SK-N-SH (cell line): ENCODE measurements at regions not wholly inside any gene's neighbourhood (a gene's known extent, or its start where the extent isn't known, plus 50 kb on each side); places are given as distances from the start of the nearest gene placed in this dataset.
A peak's percentile ranks its signal among the peaks of the same experiment; 100 is the strongest.

Experiments used
- CTCF ChIA-PET: fragments of 300-600, 350-600 bp; formaldehyde crosslinking; extraction: SDS; loops from one replicate; lab custom pipeline; 2021; lab: Yijun Ruan, JAX
- POLR2A ChIA-PET: fragments of 350-600 bp; sonication (Branson Sonifier 250); formaldehyde crosslinking; extraction: SDS; loops from one replicate; lab custom pipeline; 2020; ENCODE audit warnings: antibody characterized with exemption, inconsistent platforms; lab: Yijun Ruan, JAX
- DNase-seq: peaks from one replicate; pipeline ENCODE4 v3.0.0; 2012
- H2AFZ ChIP-seq: fragments of 200-600 bp; sonication (generic); 2 replicates; pipeline ENCODE4 v1.8.1; 2016; ENCODE audit warnings: antibody characterized with exemption, mild to moderate bottlenecking, low read depth
- H3F3A ChIP-seq: fragments of 200-600 bp; sonication (generic); replicated peaks from 2 replicates; pipeline ENCODE3; 2016; ENCODE audit warnings: antibody characterized with exemption, mild to moderate bottlenecking; ENCODE audit not compliant: insufficient read depth
- H3K27ac ChIP-seq, 2 experiments: fragments of 200-500 bp in 1 of 2; fragments of 200-600 bp in 1 of 2; sonication (Bioruptor generic) in 1 of 2; sonication (generic), shearing (Covaris generic) in 1 of 2; 2 replicates each; pipeline versions ENCODE4 v1.5.1 to v1.6.1; 2014 to 2016; ENCODE audit warnings: low read depth in 2 of 2, inconsistent platforms in 1 of 2, low read length in 1 of 2, mild to moderate bottlenecking in 1 of 2, mixed read lengths in 1 of 2
- H3K27me3 ChIP-seq: fragments of 200-600 bp; sonication (generic), shearing (Covaris generic); 2 replicates; pipeline ENCODE4 v1.6.1; 2016; ENCODE audit warnings: mixed run types; ENCODE audit not compliant: insufficient read depth
- H3K36me3 ChIP-seq, 2 experiments: fragments of 200-500 bp in 1 of 2; fragments of 200-600 bp in 1 of 2; sonication (Bioruptor generic) in 1 of 2; sonication (generic) in 1 of 2; replicated peaks in 1 of 2; 2 replicates each; pipeline versions ENCODE3 to v1.5.1; 2014 to 2016; ENCODE audit warnings: low read length in 1 of 2, mild to moderate bottlenecking in 1 of 2; ENCODE audit not compliant: insufficient read depth in 2 of 2, control insufficient read depth in 1 of 2
- H3K4me1 ChIP-seq, 2 experiments: fragments of 200-500 bp in 1 of 2; fragments of 200-600 bp in 1 of 2; sonication (Bioruptor generic) in 1 of 2; sonication (generic), shearing (Covaris generic) in 1 of 2; 2 replicates each; pipeline versions ENCODE4 v1.5.1 to v1.6.1; 2014 to 2016; ENCODE audit warnings: low read depth in 1 of 2, low read length in 1 of 2, mixed run types in 1 of 2; ENCODE audit not compliant: insufficient read depth in 2 of 2, control insufficient read depth in 1 of 2
- H3K4me2 ChIP-seq: fragments of 200-600 bp; sonication (generic), shearing (Covaris generic); 2 replicates; pipeline ENCODE4 v1.6.1; 2017; ENCODE audit warnings: mixed run types
- H3K4me3 ChIP-seq, 2 experiments: fragments of 200-500 bp in 1 of 2; fragments of 200-600 bp in 1 of 2; sonication (Bioruptor generic) in 1 of 2; sonication (generic), shearing (Covaris generic) in 1 of 2; 2 replicates each; pipeline versions ENCODE4 v1.5.1 to v1.8.1; 2014 to 2016; ENCODE audit warnings: low read depth in 2 of 2, inconsistent platforms in 1 of 2, low read length in 1 of 2, mild to moderate bottlenecking in 1 of 2, mixed read lengths in 1 of 2, moderate library complexity in 1 of 2
- H3K79me2 ChIP-seq: fragments of 200-600 bp; sonication (generic); 2 replicates; pipeline ENCODE4 v1.8.1; 2017; ENCODE audit warnings: mild to moderate bottlenecking; ENCODE audit not compliant: insufficient read depth
- H3K9ac ChIP-seq: fragments of 200-600 bp; sonication (generic); 2 replicates; pipeline ENCODE4 v1.6.1; 2017; ENCODE audit warnings: mixed run types
- H3K9me2 ChIP-seq: fragments of 200-600 bp; sonication (generic); 2 replicates; pipeline ENCODE4 v1.6.1; 2017; ENCODE audit warnings: mixed run types
- H3K9me3 ChIP-seq: fragments of 200-600 bp; sonication (generic); 2 replicates; pipeline ENCODE4 v1.6.1; 2017; ENCODE audit warnings: mixed run types, mild to moderate bottlenecking, moderate library complexity
- H4K20me1 ChIP-seq: fragments of 200-600 bp; sonication (generic); 2 replicates; pipeline ENCODE4 v1.6.1; 2017; ENCODE audit warnings: mild to moderate bottlenecking, mixed run types; ENCODE audit not compliant: insufficient read depth
- CTCF ChIP-seq: fragments of 200-600 bp; sonication (generic); IDR thresholded peaks from 2 replicates; pipeline ENCODE4 v1.6.1; 2017; ENCODE audit warnings: antibody characterized with exemption, mild to moderate bottlenecking, moderate library complexity
- EP300 ChIP-seq, 2 experiments: IDR thresholded peaks; 2 replicates each; pipeline versions ENCODE4 v1.4.0 to v1.6.1; 2012; ENCODE audit warnings: borderline replicate concordance in 1 of 2, low read depth in 1 of 2, low read length in 1 of 2
- FOSL2 ChIP-seq: IDR thresholded peaks from 2 replicates; pipeline ENCODE4 v1.4.0; 2012; ENCODE audit warnings: low read depth, mild to moderate bottlenecking, moderate library complexity, borderline replicate concordance
- GATA2 ChIP-seq: sonication (generic); formaldehyde crosslinking; IDR thresholded peaks from 2 replicates; pipeline ENCODE4 v1.5.0; 2020; ENCODE audit warnings: mild to moderate bottlenecking, missing genetic modification reagents
- NFIC ChIP-seq: IDR thresholded peaks from 2 replicates; pipeline ENCODE4 v1.4.0; 2012; ENCODE audit warnings: borderline replicate concordance
- RCOR1 ChIP-seq: fragments of 150-350 bp; IDR thresholded peaks from 2 replicates; pipeline ENCODE4 v1.6.1; 2017; ENCODE audit warnings: antibody characterized with exemption, low read length
- REST ChIP-seq: IDR thresholded peaks from 2 replicates; pipeline ENCODE4 v1.6.1; 2012; ENCODE audit warnings: mild to moderate bottlenecking, low read depth, low read length, moderate library complexity
- SIN3A ChIP-seq: IDR thresholded peaks from 2 replicates; pipeline ENCODE4 v1.6.1; 2012; ENCODE audit warnings: low read depth, mild to moderate bottlenecking, low read length, moderate library complexity, borderline replicate concordance
- SMC3 ChIP-seq: IDR thresholded peaks from 2 replicates; pipeline ENCODE4 v1.6.1; 2012; ENCODE audit warnings: low read depth, low read length, improper control_type of control experiment
- TEAD4 ChIP-seq: IDR thresholded peaks from 2 replicates; pipeline ENCODE4 v1.4.0; 2012; ENCODE audit warnings: mild to moderate bottlenecking, borderline replicate concordance; ENCODE audit not compliant: insufficient read depth
- WGBS: methylation state at CpG from one replicate; pipeline ENCODE4 v1.1.6; 2017; ENCODE audit warnings: low lambda C conversion rate; 5-methylcytosine and 5-hydroxymethylcytosine counted together
- TF ChIP-seq, protein P1 (sequence below): IDR thresholded peaks from 2 replicates; pipeline ENCODE4 v1.4.0; 2012; ENCODE audit warnings: low read depth
- TF ChIP-seq, protein P2 (sequence below): fragments of 150-350 bp; IDR thresholded peaks from 2 replicates; pipeline ENCODE4 v1.6.1; 2016; ENCODE audit warnings: mild to moderate bottlenecking, low read depth, low read length

GRCh38 chr2:81658227-81658626 lies 1353.7 kb upstream of the LRRTM1 start:
- no peak for DNase-seq
- H3K27ac ChIP-seq, result no peak overlapping the region
- no peak overlapping the region for H2AFZ ChIP-seq
- H3K9me2 ChIP-seq, result no peaks in the 10 kb centered on the region
- no peaks in the 10 kb centered on the region for H3K4me1 ChIP-seq
- H3K27me3 ChIP-seq, result no peaks in the 10 kb centered on the region
- no peak overlapping the region for H3K4me3 ChIP-seq
- H3F3A ChIP-seq, result peaks cover 3% of the 10 kb centered on the region
- no peaks in the 10 kb centered on the region for H4K20me1 ChIP-seq
- ChIA-PET CTCF (no interaction called here), POLR2A (no interaction called here)
- no peaks in the 10 kb centered on the region for H3K36me3 ChIP-seq
- H3K9ac ChIP-seq, result no peak overlapping the region
- H3K4me2 ChIP-seq, result no peak overlapping the region
- H3K9me3 ChIP-seq, result no peaks in the 10 kb centered on the region
- 19% methylated on average over 4 of the region's 4 CpGs for WGBS
- no peaks in the 10 kb centered on the region for H3K79me2 ChIP-seq
- TF ChIP-seq EP300 (IDR thresholded peaks at IDR 0.05; ENCODE audit: borderline replicate concordance in 1 of 2, low read depth in 1 of 2, low read length in 1 of 2) (no peak), GATA2 (CRISPR knock-in tag) (no peak), TEAD4 (no peak), FOSL2 (no peak), SIN3A (no peak), SMC3 (no peak), RCOR1 (no peak), NFIC (no peak)
- TF ChIP-seq, protein P1, sequence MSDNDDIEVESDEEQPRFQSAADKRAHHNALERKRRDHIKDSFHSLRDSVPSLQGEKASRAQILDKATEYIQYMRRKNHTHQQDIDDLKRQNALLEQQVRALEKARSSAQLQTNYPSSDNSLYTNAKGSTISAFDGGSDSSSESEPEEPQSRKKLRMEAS, result no peak
- TF ChIP-seq, protein P2, sequence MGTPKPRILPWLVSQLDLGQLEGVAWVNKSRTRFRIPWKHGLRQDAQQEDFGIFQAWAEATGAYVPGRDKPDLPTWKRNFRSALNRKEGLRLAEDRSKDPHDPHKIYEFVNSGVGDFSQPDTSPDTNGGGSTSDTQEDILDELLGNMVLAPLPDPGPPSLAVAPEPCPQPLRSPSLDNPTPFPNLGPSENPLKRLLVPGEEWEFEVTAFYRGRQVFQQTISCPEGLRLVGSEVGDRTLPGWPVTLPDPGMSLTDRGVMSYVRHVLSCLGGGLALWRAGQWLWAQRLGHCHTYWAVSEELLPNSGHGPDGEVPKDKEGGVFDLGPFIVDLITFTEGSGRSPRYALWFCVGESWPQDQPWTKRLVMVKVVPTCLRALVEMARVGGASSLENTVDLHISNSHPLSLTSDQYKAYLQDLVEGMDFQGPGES, result no peak

GRCh38 chr2:81650048-81650971 lies 1345.8 kb upstream of the LRRTM1 start:
- H3K4me1 ChIP-seq, result no peaks in the 10 kb centered on the region
- WGBS, result 15% methylated on average over 6 of the region's 6 CpGs
- POLR2A ChIA-PET, result no interaction called here

More at GRCh38 chr2:81650048-81650971, 1345.8 kb upstream of the LRRTM1 start:
- no peak overlapping the region for H3K4me3 ChIP-seq
- H3K9me2 ChIP-seq, result no peaks in the 10 kb centered on the region
- CTCF ChIA-PET, result no interaction called here
- H3K79me2 ChIP-seq, result no peaks in the 10 kb centered on the region
- no peaks in the 10 kb centered on the region for H3F3A ChIP-seq
- no peaks in the 10 kb centered on the region for H3K36me3 ChIP-seq
- H2AFZ ChIP-seq, result no peak overlapping the region
- no peak for TF ChIP-seq REST
- TF ChIP-seq CTCF, result peak; percentile 16; the same call in 1 of the 2 replicates
- TF ChIP-seq, all 33 proteins: peak for 1
- no peak overlapping the region for H3K9ac ChIP-seq
- H3K4me2 ChIP-seq, result no peak overlapping the region
- no peaks in the 10 kb centered on the region for H3K9me3 ChIP-seq
- no peak overlapping the region for H3K27ac ChIP-seq
- H4K20me1 ChIP-seq, result no peaks in the 10 kb centered on the region
- DNase-seq, result no peak
- no peaks in the 10 kb centered on the region for H3K27me3 ChIP-seq
